HG03135 (cell line): ENCODE measurements at regions not wholly inside any gene's neighbourhood (a gene's known extent, or its start where the extent isn't known, plus 50 kb on each side); places are given as distances from the start of the nearest gene placed in this dataset.
"Not testable (repeated sequence)": the region's sequence is repeated elsewhere in the genome, so short reads cannot be mapped to it uniquely, and the experiment has no call there.

ENCODE experiments used
- ATAC-seq: cut with Tn5 transposase; IDR thresholded peaks from one replicate; pipeline ENCODE4 v1.9.1; 2021; ENCODE audit warnings: mild to moderate bottlenecking, moderate library complexity; ENCODE audit not compliant: unreplicated experiment

GRCh38 chr14:21964180-21964579 lies 290.6 kb upstream of the OR4E1 start:
- ATAC-seq: no peak

GRCh38 chr14:21960636-21961035 lies 287.0 kb upstream of the OR4E1 start:
- no peak for ATAC-seq

DNA sequence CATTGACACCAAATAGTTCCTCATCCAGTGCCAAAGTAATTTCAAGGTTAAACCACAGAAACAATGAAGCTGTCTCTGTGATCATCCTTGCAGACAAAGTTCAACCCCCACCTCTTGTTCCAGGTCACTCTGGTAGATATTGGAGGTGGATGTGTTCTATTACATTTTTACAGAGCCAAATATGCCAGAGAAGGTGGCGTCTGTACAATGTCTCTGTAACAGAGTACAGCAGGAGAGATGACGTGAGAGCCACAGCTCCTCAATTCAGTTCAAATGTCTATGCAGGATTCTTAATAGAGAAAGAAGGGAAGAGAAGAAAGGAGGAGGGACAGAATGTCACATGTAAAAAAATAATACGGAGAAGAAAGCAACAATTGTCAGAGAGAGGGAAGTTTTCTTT lies 268.3 kb upstream of the OR4E1 start:
- no peak for ATAC-seq

DNA sequence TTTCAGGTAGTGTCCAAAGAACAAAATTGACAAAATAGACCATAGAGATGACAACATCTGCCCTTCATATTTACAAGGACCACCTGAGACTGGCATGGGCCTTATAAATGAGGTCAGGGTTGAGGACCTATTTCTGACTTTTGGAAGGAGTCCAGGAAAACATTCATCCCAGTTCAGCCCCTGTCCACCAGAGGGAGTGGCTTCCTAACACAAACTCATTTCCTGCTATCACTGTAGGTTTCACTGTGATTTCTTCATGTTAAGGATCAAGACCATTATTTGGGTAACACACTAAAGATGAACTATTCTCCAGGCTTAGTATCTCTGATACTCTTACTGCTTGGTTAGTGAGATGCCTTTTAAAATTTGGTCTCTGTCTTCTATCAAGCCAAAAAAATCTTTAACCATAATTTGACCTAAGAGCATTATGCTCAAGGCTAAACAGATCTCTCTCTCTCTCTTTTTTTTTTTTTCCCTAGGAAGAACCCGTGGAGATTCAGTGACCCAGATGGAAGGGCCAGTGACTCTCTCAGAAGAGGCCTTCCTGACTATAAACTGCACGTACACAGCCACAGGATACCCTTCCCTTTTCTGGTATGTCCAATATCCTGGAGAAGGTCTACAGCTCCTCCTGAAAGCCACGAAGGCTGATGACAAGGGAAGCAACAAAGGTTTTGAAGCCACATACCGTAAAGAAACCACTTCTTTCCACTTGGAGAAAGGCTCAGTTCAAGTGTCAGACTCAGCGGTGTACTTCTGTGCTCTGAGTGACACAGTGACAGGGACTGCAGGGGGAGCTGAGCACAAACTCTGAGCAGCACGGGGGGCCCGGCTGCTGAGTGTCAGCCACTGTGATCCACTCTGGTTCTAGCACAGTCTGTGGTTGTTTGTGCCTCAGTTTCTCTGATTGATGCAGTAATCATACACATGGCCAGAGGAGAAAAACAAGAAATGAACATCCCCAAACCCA lies 267.6 kb upstream of the OR4E1 start:
- no peak for ATAC-seq

- ATAC-seq: no peak
Observed at GRCh38 chr14:21939836-21940235, 266.2 kb upstream of the OR4E1 start.

GRCh38 chr14:21937996-21938395 lies 264.4 kb upstream of the OR4E1 start:
- no peak for ATAC-seq

- ATAC-seq: no peak
Observed at GRCh38 chr14:21933681-21934080, 260.1 kb upstream of the OR4E1 start.

DNA sequence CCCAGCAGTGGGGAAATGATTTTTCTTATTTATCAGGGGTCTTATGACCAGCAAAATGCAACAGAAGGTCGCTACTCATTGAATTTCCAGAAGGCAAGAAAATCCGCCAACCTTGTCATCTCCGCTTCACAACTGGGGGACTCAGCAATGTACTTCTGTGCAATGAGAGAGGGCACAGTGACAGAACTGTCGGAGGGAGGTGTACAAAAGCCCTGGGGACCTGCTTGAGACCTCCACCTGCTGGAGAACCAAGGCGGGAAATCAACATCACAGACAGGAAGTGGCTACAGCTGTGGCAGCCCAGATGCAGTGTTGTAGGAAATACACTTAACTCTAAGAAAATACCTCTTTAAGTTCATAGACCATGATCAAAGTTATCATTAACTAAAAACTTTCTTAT lies 250.9 kb upstream of the OR4E1 start:
- ATAC-seq: peak; percentile 88

DNA sequence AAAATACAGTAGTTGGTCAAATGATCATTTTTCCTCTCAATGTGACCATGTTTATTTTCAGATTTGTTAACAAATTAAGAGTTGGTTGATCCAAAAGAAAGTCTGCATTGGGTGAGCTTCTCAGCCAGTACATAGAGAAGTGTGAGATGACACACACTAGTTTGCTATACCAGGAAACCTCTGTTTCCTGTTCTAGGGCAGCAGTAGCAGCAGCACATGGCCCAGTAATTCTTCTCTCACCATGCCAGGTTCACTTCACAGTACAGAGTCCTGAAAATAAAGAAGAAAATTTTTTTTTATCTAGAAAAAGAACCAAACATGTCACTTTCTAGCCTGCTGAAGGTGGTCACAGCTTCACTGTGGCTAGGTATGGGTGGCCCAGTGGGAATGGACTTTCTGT lies 250.2 kb upstream of the OR4E1 start:
- peak; percentile 55 for ATAC-seq

DNA sequence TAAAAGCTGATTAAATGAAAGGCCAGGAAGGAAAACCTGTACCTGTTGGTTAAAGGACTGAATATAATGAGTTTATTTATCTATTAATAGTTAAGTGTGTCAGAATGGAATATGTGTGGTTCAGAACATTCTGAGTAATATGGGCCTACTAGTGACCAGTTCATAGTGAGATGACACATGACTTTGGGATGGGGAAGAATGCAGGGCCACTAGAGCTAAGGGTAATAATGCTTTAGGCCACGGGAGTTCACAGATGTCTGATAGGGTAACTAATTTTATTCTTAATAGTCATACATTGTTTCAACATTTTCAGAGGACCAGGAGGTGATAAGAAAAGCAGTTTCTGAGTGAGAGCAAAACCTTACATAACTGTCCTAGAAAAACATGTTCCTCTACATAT lies 247.8 kb upstream of the OR4E1 start:
- ATAC-seq: no peak

DNA sequence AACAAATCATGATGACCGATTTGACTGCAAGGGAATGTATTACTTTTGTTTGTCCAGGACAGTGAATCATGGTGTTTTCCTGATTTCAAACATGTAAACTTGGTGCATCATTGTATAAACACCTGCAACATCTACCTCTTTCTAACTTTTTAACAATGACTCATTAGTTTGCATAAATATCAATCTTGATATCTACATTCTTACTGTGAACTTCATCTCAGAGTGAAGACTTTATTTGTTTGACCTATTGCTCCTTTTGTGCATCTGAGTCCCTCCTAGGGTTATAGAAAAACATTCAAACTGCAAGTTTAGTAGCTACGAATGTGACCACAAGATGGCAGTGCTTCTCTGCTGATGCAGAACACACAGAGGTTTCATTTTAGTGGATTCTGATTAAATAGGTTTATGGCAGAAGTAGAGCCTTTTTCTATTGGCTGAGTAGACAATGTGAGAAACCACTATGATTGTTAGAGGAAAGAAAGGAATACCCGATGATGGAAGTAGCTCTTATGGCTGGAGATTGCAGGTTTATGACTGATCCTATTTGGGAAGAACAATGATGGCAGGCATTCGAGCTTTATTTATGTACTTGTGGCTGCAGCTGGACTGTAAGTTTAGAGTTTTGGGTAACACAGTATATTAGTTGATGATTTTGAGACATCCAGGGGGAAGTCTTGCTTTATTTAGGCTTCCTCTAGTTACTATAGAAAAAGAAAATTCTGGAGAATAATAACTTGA lies 244.2 kb upstream of the OR4E1 start:
- no peak for ATAC-seq

GRCh38 chr14:21915826-21916225 lies 242.2 kb upstream of the OR4E1 start:
- no peak for ATAC-seq

DNA sequence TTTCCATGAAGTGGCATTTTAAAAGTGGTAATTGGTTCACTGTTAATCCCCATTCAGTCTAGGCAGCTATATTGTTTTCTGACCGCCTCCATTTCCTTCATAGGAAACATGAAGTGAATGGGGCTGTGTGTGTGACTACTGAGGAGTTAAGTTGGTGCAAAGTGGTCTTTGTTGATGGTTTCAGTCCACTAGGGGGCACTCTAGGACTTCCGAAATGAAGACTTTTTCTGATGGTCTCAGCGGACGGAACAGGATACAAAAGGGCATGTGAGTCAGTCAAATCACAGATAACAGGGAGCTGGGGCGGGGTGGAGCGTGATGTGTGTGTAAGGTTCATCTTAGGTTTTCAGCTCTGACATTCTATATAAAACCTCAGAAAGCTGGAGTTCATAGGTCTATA lies 240.1 kb upstream of the OR4E1 start:
- ATAC-seq: no peak

DNA sequence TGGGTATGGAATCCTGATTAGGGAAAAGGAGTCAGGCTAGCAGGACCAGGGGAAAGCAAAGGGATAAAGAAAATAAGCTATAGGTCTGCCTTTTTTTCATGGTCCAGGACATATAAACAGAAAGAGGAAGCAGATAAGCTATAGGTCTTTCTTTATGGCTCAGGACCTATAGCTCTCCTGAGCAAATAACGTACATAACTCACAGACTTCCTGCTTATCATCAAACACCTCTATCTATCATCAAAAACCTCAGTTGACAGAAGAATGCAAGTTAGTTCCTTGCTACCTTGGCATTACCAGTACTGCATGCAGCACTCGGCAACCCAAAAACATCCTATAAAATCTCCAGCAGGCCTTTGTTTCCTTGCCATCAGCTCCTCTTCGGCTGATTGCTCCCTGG lies 238.7 kb upstream of the OR4E1 start:
- no peak for ATAC-seq

- no peak for ATAC-seq
Observed at GRCh38 chr14:21911877-21912276, 238.3 kb upstream of the OR4E1 start.

DNA sequence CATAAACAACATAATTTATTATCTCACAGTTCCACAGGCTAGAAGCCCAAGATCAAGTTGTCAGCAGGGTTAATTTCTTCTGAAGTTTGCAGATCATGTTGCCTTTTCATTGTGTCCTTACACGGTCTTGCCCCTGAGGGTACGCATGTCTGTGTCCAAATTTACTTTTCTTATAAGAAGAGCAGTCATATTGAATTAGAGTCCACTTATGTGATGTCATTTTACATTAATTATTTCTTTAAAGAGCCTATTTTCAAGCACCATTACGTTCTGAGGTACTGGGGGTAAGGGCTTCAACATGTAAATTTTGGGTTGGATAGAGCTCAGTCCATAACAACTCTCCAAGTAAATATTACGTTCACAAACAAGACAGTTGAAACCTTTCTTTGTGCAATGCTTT lies 236.6 kb upstream of the OR4E1 start:
- no peak for ATAC-seq

DNA sequence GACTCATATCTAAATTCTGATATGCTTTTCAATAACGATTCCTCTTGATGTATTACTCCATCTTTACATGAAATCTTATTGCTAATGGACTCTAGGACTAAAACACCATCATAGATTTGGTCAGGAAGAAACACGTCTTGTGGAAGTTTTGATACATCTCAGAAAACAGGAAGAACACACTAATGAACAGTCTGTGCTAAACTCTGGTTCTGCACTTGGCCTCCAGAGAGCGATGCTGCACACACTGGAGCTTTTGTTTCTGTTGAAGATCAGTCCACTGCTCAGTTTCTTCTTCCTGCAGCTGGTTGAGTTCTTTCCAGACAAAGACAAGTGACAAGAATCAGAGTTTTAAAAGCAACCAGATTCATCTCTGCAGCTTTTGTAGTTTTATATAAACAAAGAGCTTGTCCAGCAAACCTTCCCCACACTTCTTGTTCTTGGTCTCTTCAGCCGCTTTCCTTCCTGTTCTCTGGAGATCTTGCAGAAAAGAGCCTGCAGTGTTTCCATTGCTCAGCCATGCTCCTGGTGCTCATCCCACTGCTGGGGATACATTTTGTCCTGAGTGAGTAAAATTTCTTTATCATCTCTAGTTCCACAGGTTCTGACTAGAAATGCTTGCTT lies 229.1 kb upstream of the OR4E1 start:
- no peak for ATAC-seq

DNA sequence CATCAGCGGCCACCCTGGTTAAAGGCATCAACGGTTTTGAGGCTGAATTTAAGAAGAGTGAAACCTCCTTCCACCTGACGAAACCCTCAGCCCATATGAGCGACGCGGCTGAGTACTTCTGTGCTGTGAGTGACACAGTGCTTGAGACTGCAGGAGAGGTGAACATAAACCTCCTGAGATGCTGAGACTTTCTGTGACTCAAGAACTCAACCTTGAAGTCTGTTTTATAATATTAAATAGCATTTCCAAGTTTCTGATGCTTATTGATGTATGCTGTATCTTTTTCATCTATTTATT lies 221.2 kb upstream of the OR4E1 start:
- not testable (repeated sequence) for ATAC-seq

- ATAC-seq: no peak
Observed at GRCh38 chr14:21894003-21894897, 220.6 kb upstream of the OR4E1 start.

DNA sequence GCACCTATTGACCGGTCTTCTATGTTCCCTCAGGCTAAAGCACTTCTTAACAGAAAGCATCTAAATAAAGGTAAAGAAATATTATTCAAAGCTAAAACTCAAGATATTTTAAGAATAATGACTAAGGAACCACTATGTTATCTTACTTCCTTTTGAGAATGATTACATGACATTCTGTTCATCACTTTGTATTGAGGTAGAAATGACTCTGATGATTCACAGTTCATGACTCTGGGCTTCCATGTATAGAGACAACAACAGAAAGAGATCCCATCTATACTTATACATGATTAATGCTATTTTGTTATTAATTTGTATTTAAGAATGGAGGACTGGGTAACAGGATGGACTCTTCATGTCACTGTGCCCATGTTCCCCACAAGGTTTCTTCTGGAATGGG lies 218.3 kb upstream of the OR4E1 start:
- no peak for ATAC-seq

DNA sequence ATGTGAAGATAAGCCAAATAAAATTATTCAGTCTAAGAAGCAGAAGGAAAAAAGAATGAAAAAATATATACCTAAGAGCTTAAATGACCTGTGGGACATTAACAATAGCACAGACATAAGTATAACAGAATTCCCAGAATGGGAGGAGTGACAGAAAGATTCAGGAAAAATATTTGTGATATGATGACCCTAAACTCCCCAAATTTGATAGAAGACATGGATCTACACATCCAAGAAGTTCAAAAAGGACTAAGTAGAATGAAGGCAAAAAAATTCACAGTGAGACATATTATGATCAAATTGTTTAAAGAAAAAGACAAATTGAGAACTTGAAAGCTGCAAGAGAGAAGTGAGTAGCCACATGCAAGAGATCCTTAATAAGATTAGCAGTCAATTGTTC lies 211.4 kb upstream of the OR4E1 start:
- no peak for ATAC-seq
